BLaER1 treated with 17β-estradiol and CSF1 and Interleukin-3, amounts not matched to agents 10 nM and 100 nM (cell line): ENCODE measurements at regions not wholly inside any gene's neighbourhood (a gene's known extent, or its start where the extent isn't known, plus 50 kb on each side); places are given as distances from the start of the nearest gene placed in this dataset.

Experiments
- H3K27ac ChIP-seq, 11 experiments: shearing (Covaris generic); formaldehyde crosslinking; 2 replicates each; pipeline ENCODE4 v1.8.1; 2022
- H3K27me3 ChIP-seq, 11 experiments: shearing (Covaris generic); formaldehyde crosslinking; 2 replicates each; pipeline ENCODE4 v1.8.1; 2022
- H3K36me3 ChIP-seq, 11 experiments: shearing (Covaris generic); formaldehyde crosslinking; 2 replicates each; pipeline ENCODE4 v1.8.1; 2022
- H3K4me1 ChIP-seq, 10 experiments: shearing (Covaris generic); formaldehyde crosslinking; 2 replicates each; pipeline ENCODE4 v1.8.1; 2022
- H3K4me2 ChIP-seq, 11 experiments: shearing (Covaris generic); formaldehyde crosslinking; 2 replicates each; pipeline ENCODE4 v1.8.1; 2022
- H3K4me3 ChIP-seq, 10 experiments: shearing (Covaris generic); formaldehyde crosslinking; 2 replicates each; pipeline ENCODE4 v1.8.1; 2022
- H3K9ac ChIP-seq, 11 experiments: shearing (Covaris generic); formaldehyde crosslinking; 2 replicates each; pipeline ENCODE4 v1.8.1; 2022
- H3K9me3 ChIP-seq, 11 experiments: shearing (Covaris generic); formaldehyde crosslinking; replicated peaks in 1 of 11; 2 replicates each; pipeline ENCODE4 v1.8.1; 2022
- H4K20me1 ChIP-seq, 11 experiments: shearing (Covaris generic); formaldehyde crosslinking; 2 replicates each; pipeline ENCODE4 v1.8.1; 2022
- Cebpa-rat ChIP-seq, 11 experiments: shearing (Covaris generic); IDR thresholded peaks; 2 replicates each; pipeline ENCODE4 v1.8.1; 2022

DNA sequence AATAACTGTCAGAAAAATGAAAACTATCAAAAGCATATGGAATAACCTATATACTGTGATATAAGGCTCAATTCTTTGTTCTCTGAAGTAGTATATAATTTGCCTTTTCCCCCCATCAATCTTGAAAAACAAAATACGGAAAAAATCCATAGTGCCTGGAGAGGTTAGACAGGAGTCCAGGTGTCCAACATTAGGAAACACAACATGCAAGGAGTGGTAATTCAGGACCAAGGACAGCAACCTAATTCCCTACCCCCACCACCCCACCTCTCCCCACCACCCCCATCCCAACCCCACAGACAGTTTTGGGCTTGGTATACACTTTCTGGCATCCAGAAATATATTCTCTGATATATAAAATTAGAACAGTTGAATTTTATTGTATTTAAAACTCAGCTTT, 55.1 kb upstream of the SLC25A26 start:
- no peak overlapping the region for H3K9ac ChIP-seq
- peaks cover 0 to 4% (median 0%) of the 10 kb centered on the region in 11 experiments; a peak in 1 of 22 replicates for H3K27me3 ChIP-seq
- no peaks in the 10 kb centered on the region for H3K36me3 ChIP-seq
- no peaks in the 10 kb centered on the region for H3K4me1 ChIP-seq
- H3K4me3 ChIP-seq: no peak overlapping the region
- no peak for TF ChIP-seq Cebpa-rat (IDR thresholded peaks at IDR 0.05)
- H3K9me3 ChIP-seq: peaks cover 0 to 14% (median 0%) of the 10 kb centered on the region in 11 experiments; a peak in 3 of 22 replicates
- no peak overlapping the region for H3K27ac ChIP-seq
- no peak overlapping the region for H3K4me2 ChIP-seq
- no peaks in the 10 kb centered on the region for H4K20me1 ChIP-seq

DNA sequence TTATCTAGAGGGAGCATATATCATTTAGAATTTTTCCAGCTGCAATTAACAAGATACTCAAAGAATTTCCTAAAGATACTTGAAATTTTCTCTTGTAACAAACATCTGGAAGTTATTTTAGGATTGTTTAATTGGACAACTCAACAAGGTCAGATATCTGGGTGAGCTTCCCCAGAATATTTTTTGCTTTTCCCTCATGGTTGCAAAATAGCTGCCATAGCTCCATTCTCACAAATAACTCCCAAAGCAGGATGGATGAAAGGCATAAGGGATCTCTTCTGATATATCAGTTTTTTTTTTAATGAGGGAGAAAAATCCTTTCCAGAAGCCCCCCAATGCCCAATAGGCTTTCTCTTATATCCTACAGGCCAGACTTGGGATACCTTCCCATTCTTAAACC, 56.6 kb upstream of the SLC25A26 start:
- H4K20me1 ChIP-seq: no peaks in the 10 kb centered on the region
- H3K4me1 ChIP-seq: no peaks in the 10 kb centered on the region
- no peak for TF ChIP-seq Cebpa-rat (IDR thresholded peaks at IDR 0.05)
- no peak overlapping the region for H3K4me3 ChIP-seq
- H3K27ac ChIP-seq: no peak overlapping the region
- H3K9ac ChIP-seq: no peak overlapping the region
- no peaks in the 10 kb centered on the region for H3K36me3 ChIP-seq
- peaks cover 0 to 4% (median 0%) of the 10 kb centered on the region in 11 experiments; a peak in 1 of 22 replicates for H3K27me3 ChIP-seq
- peaks cover 0 to 14% (median 0%) of the 10 kb centered on the region in 11 experiments; a peak in 3 of 22 replicates for H3K9me3 ChIP-seq
- H3K4me2 ChIP-seq: no peak overlapping the region

DNA sequence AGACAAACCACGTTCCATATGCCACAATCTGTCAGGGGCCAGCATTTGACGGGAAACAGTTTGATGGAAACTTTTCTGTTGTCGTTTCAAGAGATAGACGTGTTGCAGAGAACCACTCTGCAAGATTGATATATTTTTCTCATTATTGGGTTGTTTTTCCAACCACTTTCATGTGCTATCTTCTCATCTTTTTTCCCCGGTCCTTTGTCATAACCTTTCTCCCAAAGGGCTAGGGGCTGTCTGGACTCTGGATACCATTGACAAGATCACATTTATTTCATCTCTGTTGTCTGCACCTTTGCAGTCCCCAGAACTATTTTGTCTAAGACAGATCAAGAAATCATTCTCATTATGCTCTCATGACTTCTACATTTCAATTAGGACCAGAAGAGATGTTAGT, 57.6 kb upstream of the SLC25A26 start:
- Histone ChIP-seq H3K9ac (no peak overlapping the region), H4K20me1 (no peaks in the 10 kb centered on the region), H3K4me1 (no peaks in the 10 kb centered on the region), H3K27me3 (peaks cover 0 to 4% (median 0%) of the 10 kb centered on the region in 11 experiments; a peak in 1 of 22 replicates), H3K9me3 (peaks cover 0 to 14% (median 0%) of the 10 kb centered on the region in 11 experiments; a peak in 3 of 22 replicates), H3K36me3 (no peaks in the 10 kb centered on the region), H3K4me2 (no peak overlapping the region), H3K4me3 (no peak overlapping the region), H3K27ac (no peak overlapping the region)
- no peak for TF ChIP-seq Cebpa-rat (IDR thresholded peaks at IDR 0.05)

DNA sequence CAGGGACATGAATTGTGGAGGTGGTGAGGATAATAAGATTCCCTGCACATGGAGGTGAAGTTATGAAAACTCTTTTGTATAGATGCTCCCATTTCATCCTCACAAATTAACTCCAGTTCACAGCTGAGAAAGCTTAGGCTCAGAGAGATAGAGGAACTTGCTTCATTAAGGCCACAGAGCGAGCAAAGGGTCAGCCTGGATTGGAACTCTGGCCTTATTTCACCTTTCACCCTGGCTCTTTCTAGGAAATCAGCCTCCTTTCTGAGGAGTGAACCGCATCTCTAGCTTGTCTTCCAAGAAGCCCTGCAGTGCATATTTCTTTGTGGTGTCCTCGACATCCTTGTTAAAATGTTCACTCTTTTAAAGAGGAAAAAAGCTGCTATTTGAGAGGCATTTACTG, 58.0 kb upstream of the SLC25A26 start:
- no peak for TF ChIP-seq Cebpa-rat (IDR thresholded peaks at IDR 0.05)
- no peak overlapping the region for H3K4me2 ChIP-seq
- no peak overlapping the region for H3K9ac ChIP-seq
- no peaks in the 10 kb centered on the region for H3K4me1 ChIP-seq
- H4K20me1 ChIP-seq: no peaks in the 10 kb centered on the region
- no peak overlapping the region for H3K27ac ChIP-seq
- peaks cover 0 to 14% (median 0%) of the 10 kb centered on the region in 11 experiments; a peak in 3 of 22 replicates for H3K9me3 ChIP-seq
- H3K36me3 ChIP-seq: no peaks in the 10 kb centered on the region
- H3K27me3 ChIP-seq: peaks cover 0 to 4% (median 0%) of the 10 kb centered on the region in 11 experiments; a peak in 1 of 22 replicates
- no peak overlapping the region for H3K4me3 ChIP-seq

DNA sequence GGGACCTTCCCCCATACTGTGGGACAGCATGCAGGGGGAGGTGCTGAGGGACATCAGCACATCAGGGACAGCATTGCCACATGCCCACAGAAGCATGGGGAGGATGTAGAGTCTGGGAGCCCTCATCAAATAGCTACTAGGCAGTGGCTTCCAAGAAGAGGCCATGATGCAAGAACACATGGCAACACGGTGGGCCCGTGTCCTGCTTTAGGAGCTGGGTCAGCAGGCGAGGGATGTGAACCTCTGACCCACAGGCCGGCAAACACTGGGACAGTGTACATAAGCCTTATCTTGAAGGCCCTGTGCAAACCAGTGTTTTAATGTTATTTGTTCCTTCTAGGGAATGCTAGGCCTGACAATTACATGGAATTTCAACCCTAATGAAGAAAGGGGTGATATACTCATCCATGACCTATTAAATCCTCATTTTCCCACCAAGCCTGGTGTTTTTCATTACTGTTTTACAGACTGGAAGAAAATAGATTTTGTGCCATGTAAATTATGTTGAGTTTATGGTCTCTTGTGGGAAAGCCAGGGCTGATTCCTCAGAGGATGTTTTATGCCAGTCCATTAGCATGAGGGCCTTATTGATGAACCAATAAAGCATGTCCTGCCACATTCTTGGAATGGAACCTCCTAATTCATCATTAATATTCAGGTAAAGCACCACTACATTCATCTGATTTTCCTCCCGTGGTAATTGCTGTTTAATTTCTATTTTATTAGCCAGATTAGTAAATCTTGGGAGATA, 61.7 kb upstream of the SLC25A26 start:
- TF ChIP-seq Cebpa-rat (IDR thresholded peaks at IDR 0.05): no peak
- H3K4me2 ChIP-seq: no peak overlapping the region
- H3K4me3 ChIP-seq: no peak overlapping the region
- no peak overlapping the region for H3K9ac ChIP-seq
- H3K9me3 ChIP-seq: peaks cover 0 to under 1% (median 0%) of the 10 kb centered on the region in 11 experiments; a peak in 1 of 22 replicates
- H3K27ac ChIP-seq: no peak overlapping the region
- no peaks in the 10 kb centered on the region for H4K20me1 ChIP-seq
- H3K27me3 ChIP-seq: no peaks in the 10 kb centered on the region
- no peaks in the 10 kb centered on the region for H3K4me1 ChIP-seq
- H3K36me3 ChIP-seq: no peaks in the 10 kb centered on the region

DNA sequence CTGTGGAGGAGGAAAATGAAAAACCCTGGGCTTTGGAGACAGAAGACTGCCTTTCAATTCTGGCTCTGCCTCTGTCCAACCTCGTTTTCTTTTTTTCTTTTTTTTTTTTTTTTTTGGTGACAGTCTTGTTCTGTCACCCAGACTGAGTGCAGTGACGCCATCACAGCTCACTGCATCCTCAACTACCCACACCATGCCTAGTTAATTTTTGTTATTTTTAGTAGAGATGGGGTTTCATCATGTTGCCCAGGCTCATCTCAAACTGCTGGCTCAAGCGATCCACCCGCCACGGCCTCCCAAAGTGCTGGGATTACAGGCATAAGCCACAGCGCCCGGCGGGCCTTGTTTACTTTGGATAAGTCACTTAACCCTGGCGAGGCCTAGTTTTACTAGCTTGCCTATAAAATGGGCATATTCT, 66.3 kb upstream of the SLC25A26 start:
- no peak for TF ChIP-seq Cebpa-rat (IDR thresholded peaks at IDR 0.05)
- no peak overlapping the region for H3K27ac ChIP-seq
- H3K4me2 ChIP-seq: no peak overlapping the region
- H4K20me1 ChIP-seq: no peaks in the 10 kb centered on the region
- no peaks in the 10 kb centered on the region for H3K4me1 ChIP-seq
- H3K9ac ChIP-seq: no peak overlapping the region
- no peaks in the 10 kb centered on the region for H3K9me3 ChIP-seq
- H3K4me3 ChIP-seq: no peak overlapping the region
- no peaks in the 10 kb centered on the region for H3K36me3 ChIP-seq
- no peaks in the 10 kb centered on the region for H3K27me3 ChIP-seq

DNA sequence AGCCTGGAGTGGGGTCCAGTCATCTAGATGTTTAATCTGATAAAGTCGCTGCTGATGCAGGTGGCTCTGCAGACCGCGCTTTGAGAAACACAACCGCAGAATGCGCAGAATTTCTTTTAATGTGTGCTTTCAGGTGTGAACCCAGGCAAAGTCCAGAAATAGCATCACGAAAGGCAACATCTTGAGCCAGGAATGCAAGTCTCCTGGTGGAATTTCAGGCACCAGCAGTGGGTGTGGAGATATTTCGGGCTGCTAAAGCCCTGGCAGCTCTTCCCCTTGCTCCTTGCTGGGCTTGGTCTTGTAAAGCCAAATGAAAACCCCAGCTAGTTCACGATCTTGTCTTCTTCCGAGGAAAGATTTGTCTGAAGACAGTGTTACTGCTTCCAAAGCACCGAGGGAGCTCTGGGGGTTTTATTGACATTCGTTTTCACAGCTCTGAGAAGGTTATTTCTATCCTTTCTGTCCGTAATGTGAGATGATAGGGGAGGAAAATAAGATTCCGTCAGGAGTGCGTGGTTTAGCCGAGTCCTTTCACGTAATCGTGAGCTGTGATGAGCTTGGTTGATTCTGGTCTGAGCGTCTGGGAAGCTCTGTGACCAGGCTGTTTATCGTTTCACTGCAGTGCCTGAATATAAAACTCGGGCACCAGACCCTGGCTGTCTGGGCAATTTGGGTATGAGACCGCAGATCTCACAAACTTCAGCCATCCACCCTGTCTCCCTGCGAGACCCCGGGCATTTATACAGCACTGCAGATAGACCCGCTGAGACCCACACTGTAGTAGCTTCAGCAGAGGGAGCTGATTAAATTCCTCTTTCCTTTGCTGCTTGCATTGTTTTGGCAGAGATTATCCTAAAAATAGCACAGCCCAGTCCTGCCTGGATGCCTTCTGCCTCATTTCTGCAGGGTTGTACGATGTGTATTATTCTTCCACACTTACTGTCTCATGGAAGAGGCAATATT, 67.0 kb upstream of the SLC25A26 start:
- no peak for TF ChIP-seq Cebpa-rat (IDR thresholded peaks at IDR 0.05)

DNA sequence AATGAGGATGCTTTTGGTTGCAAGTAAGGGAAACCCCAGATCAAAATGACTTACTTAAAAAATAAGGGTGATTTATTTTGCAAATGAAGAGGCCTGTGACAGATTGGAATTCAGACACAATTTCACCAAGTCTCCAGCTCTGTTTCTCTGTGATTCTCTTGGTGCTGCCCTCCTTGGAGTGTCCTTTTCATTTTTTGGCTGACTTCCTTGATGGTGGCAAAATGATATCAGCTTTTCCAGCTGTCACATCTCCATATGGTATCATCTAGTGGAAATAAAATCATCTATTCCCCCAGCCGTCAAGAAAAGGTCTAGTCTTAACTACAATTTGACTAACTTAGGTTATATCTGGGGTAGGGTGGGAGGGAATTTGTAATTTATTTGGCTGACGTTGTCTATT, 68.5 kb upstream of the SLC25A26 start:
- Histone ChIP-seq H3K27ac (no peak overlapping the region), H3K9ac (no peak overlapping the region)

More for the DNA sequence above, 67.0 kb upstream of the SLC25A26 start:
- no peak overlapping the region for H3K9ac ChIP-seq
- H3K9me3 ChIP-seq: no peaks in the 10 kb centered on the region
- no peaks in the 10 kb centered on the region for H4K20me1 ChIP-seq
- no peak overlapping the region for H3K27ac ChIP-seq
- no peak overlapping the region for H3K4me3 ChIP-seq
- H3K4me1 ChIP-seq: no peaks in the 10 kb centered on the region
- no peaks in the 10 kb centered on the region for H3K36me3 ChIP-seq
- no peaks in the 10 kb centered on the region for H3K27me3 ChIP-seq
- H3K4me2 ChIP-seq: no peak overlapping the region

DNA sequence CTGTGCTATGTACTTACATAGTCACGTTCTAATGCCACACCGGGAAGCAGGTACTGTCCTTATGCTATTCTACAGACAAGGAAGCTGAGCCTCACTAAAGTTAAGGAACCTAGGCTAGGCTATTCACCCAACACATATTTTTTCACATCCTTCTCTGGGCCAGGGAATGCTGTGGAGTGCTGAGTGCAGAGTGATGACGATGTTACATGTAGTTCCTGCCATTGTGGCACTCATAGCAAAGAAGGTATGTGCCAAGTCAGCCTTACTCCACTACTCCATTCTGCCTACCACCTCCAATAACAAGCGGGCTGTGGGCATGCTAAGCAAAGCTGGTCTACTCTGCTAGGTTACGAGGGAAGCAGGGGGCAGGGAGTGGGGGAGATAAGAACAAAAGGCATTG, 69.8 kb upstream of the SLC25A26 start:
- H3K9ac ChIP-seq: no peak overlapping the region
- no peaks in the 10 kb centered on the region for H3K27me3 ChIP-seq
- no peak for TF ChIP-seq Cebpa-rat (IDR thresholded peaks at IDR 0.05)
- no peaks in the 10 kb centered on the region for H4K20me1 ChIP-seq
- no peaks in the 10 kb centered on the region for H3K9me3 ChIP-seq
- H3K4me3 ChIP-seq: no peak overlapping the region
- no peak overlapping the region for H3K27ac ChIP-seq
- H3K4me1 ChIP-seq: no peaks in the 10 kb centered on the region
- no peak overlapping the region for H3K4me2 ChIP-seq
- no peaks in the 10 kb centered on the region for H3K36me3 ChIP-seq

More for the DNA sequence above, 68.5 kb upstream of the SLC25A26 start:
- no peak overlapping the region for H3K4me2 ChIP-seq
- H3K4me3 ChIP-seq: no peak overlapping the region
- H3K36me3 ChIP-seq: no peaks in the 10 kb centered on the region
- H3K9me3 ChIP-seq: no peaks in the 10 kb centered on the region
- TF ChIP-seq Cebpa-rat (IDR thresholded peaks at IDR 0.05): no peak
- no peaks in the 10 kb centered on the region for H4K20me1 ChIP-seq
- no peaks in the 10 kb centered on the region for H3K4me1 ChIP-seq
- H3K27me3 ChIP-seq: no peaks in the 10 kb centered on the region
